ENCODE measurements at regions not wholly inside any gene's neighbourhood (a gene's known extent, or its start where the extent isn't known, plus 50 kb on each side); places are given as distances from the start of the nearest gene placed in this dataset.

GRCh38 chrX:43065978-43066377, 288.0 kb upstream of the PPP1R2C start:
- Histone ChIP-seq H3K36me3 (ENCODE audit: control insufficient read depth in 2 of 2, insufficient read depth in 1 of 2, low read length in 2 of 2) (no peaks in the 10 kb centered on the region), H3K4me1 (ENCODE audit: control insufficient read depth, insufficient read depth, low read length) (no peaks in the 10 kb centered on the region), H3K4me3 (ENCODE audit: low read depth, low read length) (no peak overlapping the region), H3K9me3 (ENCODE audit: control insufficient read depth, insufficient read depth, low read depth, low read length) (no peaks in the 10 kb centered on the region), H3K27ac (ENCODE audit: extremely low read depth, low read depth, low read length) (no peak overlapping the region)
- ChIA-PET POLR2A (no interaction called here), CTCF (no interaction called here)
- TF ChIP-seq ZNF146 (tag by site-specific recombination; IDR thresholded peaks at IDR 0.05) (no peak), ZXDB (tag by site-specific recombination; IDR thresholded peaks at IDR 0.05) (no peak), ZBTB48 (tag by site-specific recombination; IDR thresholded peaks at IDR 0.05) (no peak), ZNF521 (tag by site-specific recombination; IDR thresholded peaks at IDR 0.05) (no peak), EGR2 (tag by site-specific recombination; IDR thresholded peaks at IDR 0.05; ENCODE audit: low read depth) (no peak), ZBTB7A (tag by site-specific recombination; IDR thresholded peaks at IDR 0.05; ENCODE audit: low read depth) (no peak), ZBTB49 (tag by site-specific recombination; IDR thresholded peaks at IDR 0.05; ENCODE audit: low read depth) (no peak), PRDM1 (tag by site-specific recombination; IDR thresholded peaks at IDR 0.05) (no peak), MEIS1 (CRISPR knock-in tag; IDR thresholded peaks at IDR 0.05; ENCODE audit: borderline replicate concordance) (no peak), ZNF670 (tag by site-specific recombination; IDR thresholded peaks at IDR 0.05; ENCODE audit: low read depth) (no peak), ZNF645 (tag by site-specific recombination; IDR thresholded peaks at IDR 0.05) (no peak), IKZF3 (tag by site-specific recombination; IDR thresholded peaks at IDR 0.05) (no peak), KLF7 (tag by site-specific recombination; IDR thresholded peaks at IDR 0.05; ENCODE audit: borderline replicate concordance) (no peak)

- Histone ChIP-seq H3K27ac (ENCODE audit: extremely low read depth, low read depth, low read length) (no peak overlapping the region), H3K36me3 (ENCODE audit: control insufficient read depth in 2 of 2, insufficient read depth in 1 of 2, low read length in 2 of 2) (no peaks in the 10 kb centered on the region), H3K4me3 (ENCODE audit: low read depth, low read length) (no peak overlapping the region), H3K9me3 (ENCODE audit: control insufficient read depth, insufficient read depth, low read depth, low read length) (no peaks in the 10 kb centered on the region), H3K4me1 (ENCODE audit: control insufficient read depth, insufficient read depth, low read length) (no peaks in the 10 kb centered on the region)
- ChIA-PET CTCF (no interaction called here), POLR2A (no interaction called here)
- no peak for TF ChIP-seq GLI4 (tag by site-specific recombination; IDR thresholded peaks at IDR 0.05)
- no peak for TF ChIP-seq ZNF510 (tag by site-specific recombination; IDR thresholded peaks at IDR 0.05; ENCODE audit: insufficient replicate concordance)
- no peak for TF ChIP-seq ZNF624 (tag by site-specific recombination; IDR thresholded peaks at IDR 0.05)
- TF ChIP-seq SETDB1 (IDR thresholded peaks at IDR 0.05; ENCODE audit: insufficient read length, low read length) = no peak
- TF ChIP-seq ZNF600 (tag by site-specific recombination; IDR thresholded peaks at IDR 0.05) = no peak
- no peak for TF ChIP-seq TSHZ1 (tag by site-specific recombination; IDR thresholded peaks at IDR 0.05; ENCODE audit: borderline replicate concordance)
These were observed 290.7 kb upstream of the PPP1R2C start for GRCh38 chrX:43068639-43069038.
